ENCODE measurements at regions not wholly inside any gene's neighbourhood (a gene's known extent, or its start where the extent isn't known, plus 50 kb on each side); places are given as distances from the start of the nearest gene placed in this dataset.

DNA sequence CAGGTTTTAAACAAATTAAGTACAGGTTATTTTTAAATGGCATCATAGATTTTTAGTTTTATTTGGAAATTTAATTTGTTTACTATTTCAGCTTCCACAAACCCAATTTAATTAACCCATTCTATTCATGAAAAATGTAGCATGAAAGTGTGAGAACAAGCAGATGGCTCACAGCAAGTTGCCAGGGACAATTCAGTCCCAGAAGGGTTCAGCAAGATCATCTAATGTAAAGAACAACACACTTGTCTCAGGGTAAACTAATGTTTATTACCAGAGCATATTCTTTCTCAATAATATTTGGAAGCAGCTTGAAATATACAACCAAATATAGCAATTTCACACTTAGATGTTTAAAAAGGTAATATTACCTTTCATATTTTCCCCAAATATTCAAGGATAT is 166.9 kb upstream of the SLC13A1 start:
- TF ChIP-seq, protein P1, sequence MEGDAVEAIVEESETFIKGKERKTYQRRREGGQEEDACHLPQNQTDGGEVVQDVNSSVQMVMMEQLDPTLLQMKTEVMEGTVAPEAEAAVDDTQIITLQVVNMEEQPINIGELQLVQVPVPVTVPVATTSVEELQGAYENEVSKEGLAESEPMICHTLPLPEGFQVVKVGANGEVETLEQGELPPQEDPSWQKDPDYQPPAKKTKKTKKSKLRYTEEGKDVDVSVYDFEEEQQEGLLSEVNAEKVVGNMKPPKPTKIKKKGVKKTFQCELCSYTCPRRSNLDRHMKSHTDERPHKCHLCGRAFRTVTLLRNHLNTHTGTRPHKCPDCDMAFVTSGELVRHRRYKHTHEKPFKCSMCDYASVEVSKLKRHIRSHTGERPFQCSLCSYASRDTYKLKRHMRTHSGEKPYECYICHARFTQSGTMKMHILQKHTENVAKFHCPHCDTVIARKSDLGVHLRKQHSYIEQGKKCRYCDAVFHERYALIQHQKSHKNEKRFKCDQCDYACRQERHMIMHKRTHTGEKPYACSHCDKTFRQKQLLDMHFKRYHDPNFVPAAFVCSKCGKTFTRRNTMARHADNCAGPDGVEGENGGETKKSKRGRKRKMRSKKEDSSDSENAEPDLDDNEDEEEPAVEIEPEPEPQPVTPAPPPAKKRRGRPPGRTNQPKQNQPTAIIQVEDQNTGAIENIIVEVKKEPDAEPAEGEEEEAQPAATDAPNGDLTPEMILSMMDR (conservative IDR thresholded peaks at IDR 0.05; ENCODE audit: low read depth in 2 of 2), result no peak
- TF ChIP-seq EZH2phosphoT487 (IDR thresholded peaks at IDR 0.05; ENCODE audit: unreplicated experiment), result no peak
- no peak for TF ChIP-seq POLR2AphosphoS5 (IDR thresholded peaks at IDR 0.05; ENCODE audit: low read depth)
- TF ChIP-seq CREB1 (CRISPR knock-in tag; IDR thresholded peaks at IDR 0.05; ENCODE audit: low read depth), result no peak
- TF ChIP-seq EZH2 (IDR thresholded peaks at IDR 0.05; ENCODE audit: low read depth, unreplicated experiment), result no peak
- TF ChIP-seq, protein P2, sequence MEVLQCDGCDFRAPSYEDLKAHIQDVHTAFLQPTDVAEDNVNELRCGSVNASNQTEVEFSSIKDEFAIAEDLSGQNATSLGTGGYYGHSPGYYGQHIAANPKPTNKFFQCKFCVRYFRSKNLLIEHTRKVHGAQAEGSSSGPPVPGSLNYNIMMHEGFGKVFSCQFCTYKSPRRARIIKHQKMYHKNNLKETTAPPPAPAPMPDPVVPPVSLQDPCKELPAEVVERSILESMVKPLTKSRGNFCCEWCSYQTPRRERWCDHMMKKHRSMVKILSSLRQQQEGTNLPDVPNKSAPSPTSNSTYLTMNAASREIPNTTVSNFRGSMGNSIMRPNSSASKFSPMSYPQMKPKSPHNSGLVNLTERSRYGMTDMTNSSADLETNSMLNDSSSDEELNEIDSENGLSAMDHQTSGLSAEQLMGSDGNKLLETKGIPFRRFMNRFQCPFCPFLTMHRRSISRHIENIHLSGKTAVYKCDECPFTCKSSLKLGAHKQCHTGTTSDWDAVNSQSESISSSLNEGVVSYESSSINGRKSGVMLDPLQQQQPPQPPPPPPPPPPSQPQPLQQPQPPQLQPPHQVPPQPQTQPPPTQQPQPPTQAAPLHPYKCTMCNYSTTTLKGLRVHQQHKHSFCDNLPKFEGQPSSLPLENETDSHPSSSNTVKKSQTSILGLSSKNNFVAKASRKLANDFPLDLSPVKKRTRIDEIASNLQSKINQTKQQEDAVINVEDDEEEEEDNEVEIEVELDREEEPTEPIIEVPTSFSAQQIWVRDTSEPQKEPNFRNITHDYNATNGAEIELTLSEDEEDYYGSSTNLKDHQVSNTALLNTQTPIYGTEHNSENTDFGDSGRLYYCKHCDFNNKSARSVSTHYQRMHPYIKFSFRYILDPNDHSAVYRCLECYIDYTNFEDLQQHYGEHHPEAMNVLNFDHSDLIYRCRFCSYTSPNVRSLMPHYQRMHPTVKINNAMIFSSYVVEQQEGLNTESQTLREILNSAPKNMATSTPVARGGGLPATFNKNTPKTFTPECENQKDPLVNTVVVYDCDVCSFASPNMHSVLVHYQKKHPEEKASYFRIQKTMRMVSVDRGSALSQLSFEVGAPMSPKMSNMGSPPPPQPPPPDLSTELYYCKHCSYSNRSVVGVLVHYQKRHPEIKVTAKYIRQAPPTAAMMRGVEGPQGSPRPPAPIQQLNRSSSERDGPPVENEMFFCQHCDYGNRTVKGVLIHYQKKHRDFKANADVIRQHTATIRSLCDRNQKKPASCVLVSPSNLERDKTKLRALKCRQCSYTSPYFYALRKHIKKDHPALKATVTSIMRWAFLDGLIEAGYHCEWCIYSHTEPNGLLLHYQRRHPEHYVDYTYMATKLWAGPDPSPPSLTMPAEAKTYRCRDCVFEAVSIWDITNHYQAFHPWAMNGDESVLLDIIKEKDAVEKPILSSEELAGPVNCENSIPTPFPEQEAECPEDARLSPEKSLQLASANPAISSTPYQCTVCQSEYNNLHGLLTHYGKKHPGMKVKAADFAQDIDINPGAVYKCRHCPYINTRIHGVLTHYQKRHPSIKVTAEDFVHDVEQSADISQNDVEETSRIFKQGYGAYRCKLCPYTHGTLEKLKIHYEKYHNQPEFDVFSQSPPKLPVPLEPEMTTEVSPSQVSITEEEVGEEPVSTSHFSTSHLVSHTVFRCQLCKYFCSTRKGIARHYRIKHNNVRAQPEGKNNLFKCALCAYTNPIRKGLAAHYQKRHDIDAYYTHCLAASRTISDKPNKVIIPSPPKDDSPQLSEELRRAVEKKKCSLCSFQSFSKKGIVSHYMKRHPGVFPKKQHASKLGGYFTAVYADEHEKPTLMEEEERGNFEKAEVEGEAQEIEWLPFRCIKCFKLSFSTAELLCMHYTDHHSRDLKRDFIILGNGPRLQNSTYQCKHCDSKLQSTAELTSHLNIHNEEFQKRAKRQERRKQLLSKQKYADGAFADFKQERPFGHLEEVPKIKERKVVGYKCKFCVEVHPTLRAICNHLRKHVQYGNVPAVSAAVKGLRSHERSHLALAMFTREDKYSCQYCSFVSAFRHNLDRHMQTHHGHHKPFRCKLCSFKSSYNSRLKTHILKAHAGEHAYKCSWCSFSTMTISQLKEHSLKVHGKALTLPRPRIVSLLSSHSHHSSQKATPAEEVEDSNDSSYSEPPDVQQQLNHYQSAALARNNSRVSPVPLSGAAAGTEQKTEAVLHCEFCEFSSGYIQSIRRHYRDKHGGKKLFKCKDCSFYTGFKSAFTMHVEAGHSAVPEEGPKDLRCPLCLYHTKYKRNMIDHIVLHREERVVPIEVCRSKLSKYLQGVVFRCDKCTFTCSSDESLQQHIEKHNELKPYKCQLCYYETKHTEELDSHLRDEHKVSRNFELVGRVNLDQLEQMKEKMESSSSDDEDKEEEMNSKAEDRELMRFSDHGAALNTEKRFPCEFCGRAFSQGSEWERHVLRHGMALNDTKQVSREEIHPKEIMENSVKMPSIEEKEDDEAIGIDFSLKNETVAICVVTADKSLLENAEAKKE (CRISPR knock-in tag; IDR thresholded peaks at IDR 0.05), result no peak
- TF ChIP-seq, protein P3, sequence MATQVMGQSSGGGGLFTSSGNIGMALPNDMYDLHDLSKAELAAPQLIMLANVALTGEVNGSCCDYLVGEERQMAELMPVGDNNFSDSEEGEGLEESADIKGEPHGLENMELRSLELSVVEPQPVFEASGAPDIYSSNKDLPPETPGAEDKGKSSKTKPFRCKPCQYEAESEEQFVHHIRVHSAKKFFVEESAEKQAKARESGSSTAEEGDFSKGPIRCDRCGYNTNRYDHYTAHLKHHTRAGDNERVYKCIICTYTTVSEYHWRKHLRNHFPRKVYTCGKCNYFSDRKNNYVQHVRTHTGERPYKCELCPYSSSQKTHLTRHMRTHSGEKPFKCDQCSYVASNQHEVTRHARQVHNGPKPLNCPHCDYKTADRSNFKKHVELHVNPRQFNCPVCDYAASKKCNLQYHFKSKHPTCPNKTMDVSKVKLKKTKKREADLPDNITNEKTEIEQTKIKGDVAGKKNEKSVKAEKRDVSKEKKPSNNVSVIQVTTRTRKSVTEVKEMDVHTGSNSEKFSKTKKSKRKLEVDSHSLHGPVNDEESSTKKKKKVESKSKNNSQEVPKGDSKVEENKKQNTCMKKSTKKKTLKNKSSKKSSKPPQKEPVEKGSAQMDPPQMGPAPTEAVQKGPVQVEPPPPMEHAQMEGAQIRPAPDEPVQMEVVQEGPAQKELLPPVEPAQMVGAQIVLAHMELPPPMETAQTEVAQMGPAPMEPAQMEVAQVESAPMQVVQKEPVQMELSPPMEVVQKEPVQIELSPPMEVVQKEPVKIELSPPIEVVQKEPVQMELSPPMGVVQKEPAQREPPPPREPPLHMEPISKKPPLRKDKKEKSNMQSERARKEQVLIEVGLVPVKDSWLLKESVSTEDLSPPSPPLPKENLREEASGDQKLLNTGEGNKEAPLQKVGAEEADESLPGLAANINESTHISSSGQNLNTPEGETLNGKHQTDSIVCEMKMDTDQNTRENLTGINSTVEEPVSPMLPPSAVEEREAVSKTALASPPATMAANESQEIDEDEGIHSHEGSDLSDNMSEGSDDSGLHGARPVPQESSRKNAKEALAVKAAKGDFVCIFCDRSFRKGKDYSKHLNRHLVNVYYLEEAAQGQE (IDR thresholded peaks at IDR 0.05; ENCODE audit: unreplicated experiment), result no peak
- no peak for TF ChIP-seq NANOG (IDR thresholded peaks at IDR 0.05; ENCODE audit: borderline replicate concordance)
- TF ChIP-seq ZNF331 (CRISPR knock-in tag; IDR thresholded peaks at IDR 0.05; ENCODE audit: low read depth), result no peak
- no peak for TF ChIP-seq JUNB (IDR thresholded peaks at IDR 0.05; ENCODE audit: unreplicated experiment)
- TF ChIP-seq STAT1 (IDR thresholded peaks at IDR 0.05; ENCODE audit: unreplicated experiment), result no peak
- TF ChIP-seq, protein P4, sequence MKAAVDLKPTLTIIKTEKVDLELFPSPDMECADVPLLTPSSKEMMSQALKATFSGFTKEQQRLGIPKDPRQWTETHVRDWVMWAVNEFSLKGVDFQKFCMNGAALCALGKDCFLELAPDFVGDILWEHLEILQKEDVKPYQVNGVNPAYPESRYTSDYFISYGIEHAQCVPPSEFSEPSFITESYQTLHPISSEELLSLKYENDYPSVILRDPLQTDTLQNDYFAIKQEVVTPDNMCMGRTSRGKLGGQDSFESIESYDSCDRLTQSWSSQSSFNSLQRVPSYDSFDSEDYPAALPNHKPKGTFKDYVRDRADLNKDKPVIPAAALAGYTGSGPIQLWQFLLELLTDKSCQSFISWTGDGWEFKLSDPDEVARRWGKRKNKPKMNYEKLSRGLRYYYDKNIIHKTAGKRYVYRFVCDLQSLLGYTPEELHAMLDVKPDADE (IDR thresholded peaks at IDR 0.05), result no peak
- TF ChIP-seq ZNF114 (CRISPR knock-in tag; IDR thresholded peaks at IDR 0.05), result no peak

Measured in GM23338 (cell line).